ENCODE measurements at regions not wholly inside any gene's neighbourhood (a gene's known extent, or its start where the extent isn't known, plus 50 kb on each side); places are given as distances from the start of the nearest gene placed in this dataset.

GRCh38 chr10:61063034-61063433, 119.0 kb upstream of the RHOBTB1 start (continued):
- TF ChIP-seq HDAC1 (CRISPR knock-in tag; IDR thresholded peaks at IDR 0.05) (peak; percentile 68), TP53 (CRISPR knock-in tag; conservative IDR thresholded peaks at IDR 0.05) (0 out of 2 replicates have a peak, but pooled peaks have one; percentile 69), ZNF20 (CRISPR knock-in tag; IDR thresholded peaks at IDR 0.05) (no peak), MIER3 (CRISPR knock-in tag; IDR thresholded peaks at IDR 0.05; ENCODE audit: borderline replicate concordance) (peak; percentile 78; the same call in 1 of the 2 replicates), AHR (CRISPR knock-in tag; IDR thresholded peaks at IDR 0.05) (no peak), ZNF550 (CRISPR knock-in tag; IDR thresholded peaks at IDR 0.05; ENCODE audit: borderline replicate concordance) (no peak), ZNF441 (CRISPR knock-in tag; IDR thresholded peaks at IDR 0.05; ENCODE audit: borderline replicate concordance) (no peak), NPAS2 (CRISPR knock-in tag; IDR thresholded peaks at IDR 0.05; ENCODE audit: borderline replicate concordance) (no peak), MBD4 (IDR thresholded peaks at IDR 0.05; ENCODE audit: borderline replicate concordance, low read length) (0 out of 2 replicates have a peak, but pooled peaks have one; percentile 66), ZEB1 (IDR thresholded peaks at IDR 0.05; ENCODE audit: insufficient replicate concordance, low read depth) (peak; percentile 21), PITX1 (CRISPR knock-in tag; IDR thresholded peaks at IDR 0.05) (peak; percentile 93), ERF (CRISPR knock-in tag; IDR thresholded peaks at IDR 0.05) (peak; percentile 62; the same call in 1 of the 2 replicates), REPIN1 (CRISPR knock-in tag; IDR thresholded peaks at IDR 0.05; ENCODE audit: borderline replicate concordance, low read depth) (peak; percentile 49; the same call in 1 of the 2 replicates), SIN3A (IDR thresholded peaks at IDR 0.05; ENCODE audit: borderline replicate concordance, low read depth, low read length) (no peak), FOSL2 (CRISPR knock-in tag; IDR thresholded peaks at IDR 0.05) (peak; percentile 79), NR3C1 (CRISPR knock-in tag; IDR thresholded peaks at IDR 0.05) (no peak), GZF1 (CRISPR knock-in tag; IDR thresholded peaks at IDR 0.05) (no peak), SIX4 (CRISPR knock-in tag; IDR thresholded peaks at IDR 0.05) (peak; percentile 70; the same call in 1 of the 2 replicates), ZNF83 (CRISPR knock-in tag; IDR thresholded peaks at IDR 0.05; ENCODE audit: borderline replicate concordance) (no peak), NR2F2 (IDR thresholded peaks at IDR 0.05; ENCODE audit: borderline replicate concordance, low read depth) (peak; percentile 87; the same call in 1 of the 2 replicates), CENPT (CRISPR knock-in tag; IDR thresholded peaks at IDR 0.05; ENCODE audit: low read depth) (no peak)
- TF ChIP-seq, protein P1, sequence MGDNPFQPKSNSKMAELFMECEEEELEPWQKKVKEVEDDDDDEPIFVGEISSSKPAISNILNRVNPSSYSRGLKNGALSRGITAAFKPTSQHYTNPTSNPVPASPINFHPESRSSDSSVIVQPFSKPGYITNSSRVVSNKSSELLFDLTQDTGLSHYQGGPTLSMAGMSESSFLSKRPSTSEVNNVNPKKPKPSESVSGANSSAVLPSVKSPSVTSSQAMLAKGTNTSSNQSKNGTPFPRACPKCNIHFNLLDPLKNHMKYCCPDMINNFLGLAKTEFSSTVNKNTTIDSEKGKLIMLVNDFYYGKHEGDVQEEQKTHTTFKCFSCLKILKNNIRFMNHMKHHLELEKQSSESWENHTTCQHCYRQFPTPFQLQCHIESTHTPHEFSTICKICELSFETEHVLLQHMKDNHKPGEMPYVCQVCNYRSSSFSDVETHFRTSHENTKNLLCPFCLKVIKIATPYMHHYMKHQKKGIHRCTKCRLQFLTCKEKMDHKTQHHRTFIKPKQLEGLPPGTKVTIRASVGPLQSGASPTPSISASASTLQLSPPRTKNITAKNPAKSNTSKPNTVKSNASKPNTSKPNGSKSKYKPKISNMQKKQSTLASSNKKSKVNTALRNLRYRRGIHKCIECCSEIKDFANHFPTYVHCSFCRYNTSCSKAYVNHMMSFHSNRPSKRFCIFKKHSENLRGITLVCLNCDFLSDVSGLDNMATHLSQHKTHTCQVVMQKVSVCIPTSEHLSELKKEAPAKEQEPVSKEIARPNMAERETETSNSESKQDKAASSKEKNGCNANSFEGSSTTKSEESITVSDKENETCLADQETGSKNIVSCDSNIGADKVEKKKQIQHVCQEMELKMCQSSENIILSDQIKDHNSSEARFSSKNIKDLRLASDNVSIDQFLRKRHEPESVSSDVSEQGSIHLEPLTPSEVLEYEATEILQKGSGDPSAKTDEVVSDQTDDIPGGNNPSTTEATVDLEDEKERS (CRISPR knock-in tag; IDR thresholded peaks at IDR 0.05): 0 out of 2 replicates have a peak, but pooled peaks have one; percentile 50
- TF ChIP-seq, protein P2, sequence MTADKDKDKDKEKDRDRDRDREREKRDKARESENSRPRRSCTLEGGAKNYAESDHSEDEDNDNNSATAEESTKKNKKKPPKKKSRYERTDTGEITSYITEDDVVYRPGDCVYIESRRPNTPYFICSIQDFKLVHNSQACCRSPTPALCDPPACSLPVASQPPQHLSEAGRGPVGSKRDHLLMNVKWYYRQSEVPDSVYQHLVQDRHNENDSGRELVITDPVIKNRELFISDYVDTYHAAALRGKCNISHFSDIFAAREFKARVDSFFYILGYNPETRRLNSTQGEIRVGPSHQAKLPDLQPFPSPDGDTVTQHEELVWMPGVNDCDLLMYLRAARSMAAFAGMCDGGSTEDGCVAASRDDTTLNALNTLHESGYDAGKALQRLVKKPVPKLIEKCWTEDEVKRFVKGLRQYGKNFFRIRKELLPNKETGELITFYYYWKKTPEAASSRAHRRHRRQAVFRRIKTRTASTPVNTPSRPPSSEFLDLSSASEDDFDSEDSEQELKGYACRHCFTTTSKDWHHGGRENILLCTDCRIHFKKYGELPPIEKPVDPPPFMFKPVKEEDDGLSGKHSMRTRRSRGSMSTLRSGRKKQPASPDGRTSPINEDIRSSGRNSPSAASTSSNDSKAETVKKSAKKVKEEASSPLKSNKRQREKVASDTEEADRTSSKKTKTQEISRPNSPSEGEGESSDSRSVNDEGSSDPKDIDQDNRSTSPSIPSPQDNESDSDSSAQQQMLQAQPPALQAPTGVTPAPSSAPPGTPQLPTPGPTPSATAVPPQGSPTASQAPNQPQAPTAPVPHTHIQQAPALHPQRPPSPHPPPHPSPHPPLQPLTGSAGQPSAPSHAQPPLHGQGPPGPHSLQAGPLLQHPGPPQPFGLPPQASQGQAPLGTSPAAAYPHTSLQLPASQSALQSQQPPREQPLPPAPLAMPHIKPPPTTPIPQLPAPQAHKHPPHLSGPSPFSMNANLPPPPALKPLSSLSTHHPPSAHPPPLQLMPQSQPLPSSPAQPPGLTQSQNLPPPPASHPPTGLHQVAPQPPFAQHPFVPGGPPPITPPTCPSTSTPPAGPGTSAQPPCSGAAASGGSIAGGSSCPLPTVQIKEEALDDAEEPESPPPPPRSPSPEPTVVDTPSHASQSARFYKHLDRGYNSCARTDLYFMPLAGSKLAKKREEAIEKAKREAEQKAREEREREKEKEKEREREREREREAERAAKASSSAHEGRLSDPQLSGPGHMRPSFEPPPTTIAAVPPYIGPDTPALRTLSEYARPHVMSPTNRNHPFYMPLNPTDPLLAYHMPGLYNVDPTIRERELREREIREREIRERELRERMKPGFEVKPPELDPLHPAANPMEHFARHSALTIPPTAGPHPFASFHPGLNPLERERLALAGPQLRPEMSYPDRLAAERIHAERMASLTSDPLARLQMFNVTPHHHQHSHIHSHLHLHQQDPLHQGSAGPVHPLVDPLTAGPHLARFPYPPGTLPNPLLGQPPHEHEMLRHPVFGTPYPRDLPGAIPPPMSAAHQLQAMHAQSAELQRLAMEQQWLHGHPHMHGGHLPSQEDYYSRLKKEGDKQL (CRISPR knock-in tag; IDR thresholded peaks at IDR 0.05; ENCODE audit: low read depth): peak; percentile 90
- TF ChIP-seq, protein P3, sequence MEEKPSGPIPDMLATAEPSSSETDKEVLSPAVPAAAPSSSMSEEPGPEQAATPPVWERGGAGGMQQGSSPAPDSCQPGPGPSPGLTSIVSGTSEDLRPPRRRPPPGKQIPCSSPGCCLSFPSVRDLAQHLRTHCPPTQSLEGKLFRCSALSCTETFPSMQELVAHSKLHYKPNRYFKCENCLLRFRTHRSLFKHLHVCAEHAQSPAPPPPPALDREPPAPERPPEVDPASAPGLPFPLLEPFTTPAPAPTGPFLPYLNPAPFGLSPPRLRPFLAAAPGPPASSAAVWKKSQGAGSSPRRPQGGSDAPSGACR (CRISPR knock-in tag; IDR thresholded peaks at IDR 0.05): no peak
